ENCODE measurements at regions not wholly inside any gene's neighbourhood (a gene's known extent, or its start where the extent isn't known, plus 50 kb on each side); places are given as distances from the start of the nearest gene placed in this dataset.

DNA sequence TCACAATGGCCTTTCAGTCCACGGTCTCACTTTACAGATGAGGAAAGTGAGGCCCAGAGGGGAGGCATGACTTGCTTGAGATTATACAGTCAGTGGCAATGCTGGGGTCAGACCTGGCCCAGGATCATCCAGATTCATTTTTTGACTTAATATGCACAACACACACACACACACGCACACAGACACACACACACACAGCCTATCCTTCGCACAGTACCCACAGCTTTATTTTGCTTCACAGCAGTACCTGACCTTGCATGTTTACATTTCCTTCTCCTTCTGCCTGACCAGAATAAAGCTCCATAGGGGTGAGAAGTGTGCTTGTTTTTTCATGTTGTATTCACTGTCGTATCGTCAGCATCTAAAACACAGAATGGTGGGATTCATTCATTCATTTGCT lies 79.8 kb downstream of the VEGFA start (continued):
- TF ChIP-seq SRF (IDR thresholded peaks at IDR 0.05; ENCODE audit: low read depth in 2 of 2, low read length in 2 of 2) (no peak), ESRRA (IDR thresholded peaks at IDR 0.05; ENCODE audit: low read length) (no peak), PAX5 (IDR thresholded peaks at IDR 0.05; ENCODE audit: borderline replicate concordance, low read depth, low read length) (no peak)
- TF ChIP-seq, protein P1, sequence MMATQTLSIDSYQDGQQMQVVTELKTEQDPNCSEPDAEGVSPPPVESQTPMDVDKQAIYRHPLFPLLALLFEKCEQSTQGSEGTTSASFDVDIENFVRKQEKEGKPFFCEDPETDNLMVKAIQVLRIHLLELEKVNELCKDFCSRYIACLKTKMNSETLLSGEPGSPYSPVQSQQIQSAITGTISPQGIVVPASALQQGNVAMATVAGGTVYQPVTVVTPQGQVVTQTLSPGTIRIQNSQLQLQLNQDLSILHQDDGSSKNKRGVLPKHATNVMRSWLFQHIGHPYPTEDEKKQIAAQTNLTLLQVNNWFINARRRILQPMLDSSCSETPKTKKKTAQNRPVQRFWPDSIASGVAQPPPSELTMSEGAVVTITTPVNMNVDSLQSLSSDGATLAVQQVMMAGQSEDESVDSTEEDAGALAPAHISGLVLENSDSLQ (IDR thresholded peaks at IDR 0.05), result no peak

DNA sequence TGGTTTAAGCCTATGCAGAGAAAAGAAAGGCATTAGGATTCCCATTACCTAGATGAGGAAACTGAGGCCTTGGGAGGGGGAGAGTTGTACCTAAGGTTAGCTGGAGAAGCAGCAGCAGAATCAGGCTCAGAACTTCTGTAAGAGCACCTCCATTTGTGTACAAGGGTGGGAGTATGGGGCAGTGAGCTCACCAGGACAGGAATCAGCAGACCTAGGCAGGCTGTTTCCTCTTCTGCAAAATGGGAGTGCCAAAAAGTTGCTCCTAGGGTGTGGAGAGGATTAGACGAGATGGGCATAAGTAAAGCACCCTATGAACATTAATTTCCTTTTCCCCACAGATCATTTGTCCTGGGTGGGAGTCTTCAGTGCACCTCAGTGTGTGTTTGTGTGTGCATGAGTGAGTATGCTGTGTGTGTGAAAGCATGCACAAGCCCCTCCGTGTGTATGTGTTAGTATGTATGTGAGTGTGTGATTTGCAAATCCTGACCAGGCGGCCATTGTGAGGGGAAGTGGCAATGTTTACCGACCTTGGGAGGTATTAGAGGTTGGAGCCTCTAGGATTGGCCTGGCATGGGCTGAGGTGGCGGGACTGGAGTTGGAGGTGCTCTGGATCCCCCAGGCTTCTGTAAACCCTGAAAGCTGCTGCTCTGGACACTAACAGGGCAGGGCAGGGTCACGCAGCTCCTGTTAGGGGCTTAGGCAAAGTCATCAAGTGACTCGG lies 78.8 kb downstream of the VEGFA start:
- no peak for DNase-seq (ENCODE audit: low read depth, low spot score)
- H3K79me2 ChIP-seq (ENCODE audit: control insufficient read depth, insufficient read depth, low read length), result no peaks in the 10 kb centered on the region
- no peak overlapping the region for H3K4me3 ChIP-seq
- POLR2A ChIA-PET, result no interaction called here
- RAD21 ChIA-PET (ENCODE audit: unreplicated experiment), result interaction anchor here (1.6 kb wide), 1 partner anchor 152 kb away, joined by 3 read pairs; no protein-coding TSS in a partner anchor
- intact Hi-C loops (cut with micrococcal nuclease; ENCODE audit: unreplicated experiment) (no loop called here), in situ Hi-C loops (cut with MboI) (no loop called here)
- SMC1A ChIA-PET (ENCODE audit: uncharacterized antibody, unreplicated experiment), result interaction anchor here (1.5 kb wide), 1 partner anchor 124 kb away, joined by 3 read pairs; no protein-coding TSS in a partner anchor
- no peak overlapping the region for H3K27ac ChIP-seq (ENCODE audit: control insufficient read depth, insufficient read depth)
- H4K20me1 ChIP-seq (ENCODE audit: control insufficient read depth, insufficient read depth), result no peaks in the 10 kb centered on the region
- TF ChIP-seq RAD51 (IDR thresholded peaks at IDR 0.05) (no peak), HDAC6 (IDR thresholded peaks at IDR 0.05; ENCODE audit: unreplicated experiment) (no peak), ZBED1 (IDR thresholded peaks at IDR 0.05; ENCODE audit: borderline replicate concordance) (no peak), MYB (IDR thresholded peaks at IDR 0.05; ENCODE audit: borderline replicate concordance, low read depth, low read length) (no peak), NFYB (IDR thresholded peaks at IDR 0.05; ENCODE audit: insufficient read depth, low read depth, low read length) (no peak)
- TF ChIP-seq, protein P2, sequence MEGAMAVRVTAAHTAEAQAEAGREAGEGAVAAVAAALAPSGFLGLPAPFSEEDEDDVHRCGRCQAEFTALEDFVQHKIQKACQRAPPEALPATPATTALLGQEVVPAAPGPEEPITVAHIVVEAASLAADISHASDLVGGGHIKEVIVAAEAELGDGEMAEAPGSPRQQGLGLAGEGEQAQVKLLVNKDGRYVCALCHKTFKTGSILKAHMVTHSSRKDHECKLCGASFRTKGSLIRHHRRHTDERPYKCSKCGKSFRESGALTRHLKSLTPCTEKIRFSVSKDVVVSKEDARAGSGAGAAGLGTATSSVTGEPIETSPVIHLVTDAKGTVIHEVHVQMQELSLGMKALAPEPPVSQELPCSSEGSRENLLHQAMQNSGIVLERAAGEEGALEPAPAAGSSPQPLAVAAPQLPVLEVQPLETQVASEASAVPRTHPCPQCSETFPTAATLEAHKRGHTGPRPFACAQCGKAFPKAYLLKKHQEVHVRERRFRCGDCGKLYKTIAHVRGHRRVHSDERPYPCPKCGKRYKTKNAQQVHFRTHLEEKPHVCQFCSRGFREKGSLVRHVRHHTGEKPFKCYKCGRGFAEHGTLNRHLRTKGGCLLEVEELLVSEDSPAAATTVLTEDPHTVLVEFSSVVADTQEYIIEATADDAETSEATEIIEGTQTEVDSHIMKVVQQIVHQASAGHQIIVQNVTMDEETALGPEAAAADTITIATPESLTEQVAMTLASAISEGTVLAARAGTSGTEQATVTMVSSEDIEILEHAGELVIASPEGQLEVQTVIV (IDR thresholded peaks at IDR 0.05; ENCODE audit: borderline replicate concordance, partially characterized antibody), result no peak
- TF ChIP-seq, protein P3, sequence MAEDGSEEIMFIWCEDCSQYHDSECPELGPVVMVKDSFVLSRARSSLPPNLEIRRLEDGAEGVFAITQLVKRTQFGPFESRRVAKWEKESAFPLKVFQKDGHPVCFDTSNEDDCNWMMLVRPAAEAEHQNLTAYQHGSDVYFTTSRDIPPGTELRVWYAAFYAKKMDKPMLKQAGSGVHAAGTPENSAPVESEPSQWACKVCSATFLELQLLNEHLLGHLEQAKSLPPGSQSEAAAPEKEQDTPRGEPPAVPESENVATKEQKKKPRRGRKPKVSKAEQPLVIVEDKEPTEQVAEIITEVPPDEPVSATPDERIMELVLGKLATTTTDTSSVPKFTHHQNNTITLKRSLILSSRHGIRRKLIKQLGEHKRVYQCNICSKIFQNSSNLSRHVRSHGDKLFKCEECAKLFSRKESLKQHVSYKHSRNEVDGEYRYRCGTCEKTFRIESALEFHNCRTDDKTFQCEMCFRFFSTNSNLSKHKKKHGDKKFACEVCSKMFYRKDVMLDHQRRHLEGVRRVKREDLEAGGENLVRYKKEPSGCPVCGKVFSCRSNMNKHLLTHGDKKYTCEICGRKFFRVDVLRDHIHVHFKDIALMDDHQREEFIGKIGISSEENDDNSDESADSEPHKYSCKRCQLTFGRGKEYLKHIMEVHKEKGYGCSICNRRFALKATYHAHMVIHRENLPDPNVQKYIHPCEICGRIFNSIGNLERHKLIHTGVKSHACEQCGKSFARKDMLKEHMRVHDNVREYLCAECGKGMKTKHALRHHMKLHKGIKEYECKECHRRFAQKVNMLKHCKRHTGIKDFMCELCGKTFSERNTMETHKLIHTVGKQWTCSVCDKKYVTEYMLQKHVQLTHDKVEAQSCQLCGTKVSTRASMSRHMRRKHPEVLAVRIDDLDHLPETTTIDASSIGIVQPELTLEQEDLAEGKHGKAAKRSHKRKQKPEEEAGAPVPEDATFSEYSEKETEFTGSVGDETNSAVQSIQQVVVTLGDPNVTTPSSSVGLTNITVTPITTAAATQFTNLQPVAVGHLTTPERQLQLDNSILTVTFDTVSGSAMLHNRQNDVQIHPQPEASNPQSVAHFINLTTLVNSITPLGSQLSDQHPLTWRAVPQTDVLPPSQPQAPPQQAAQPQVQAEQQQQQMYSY (CRISPR knock-in tag; IDR thresholded peaks at IDR 0.05), result no peak
- TF ChIP-seq, protein P4, sequence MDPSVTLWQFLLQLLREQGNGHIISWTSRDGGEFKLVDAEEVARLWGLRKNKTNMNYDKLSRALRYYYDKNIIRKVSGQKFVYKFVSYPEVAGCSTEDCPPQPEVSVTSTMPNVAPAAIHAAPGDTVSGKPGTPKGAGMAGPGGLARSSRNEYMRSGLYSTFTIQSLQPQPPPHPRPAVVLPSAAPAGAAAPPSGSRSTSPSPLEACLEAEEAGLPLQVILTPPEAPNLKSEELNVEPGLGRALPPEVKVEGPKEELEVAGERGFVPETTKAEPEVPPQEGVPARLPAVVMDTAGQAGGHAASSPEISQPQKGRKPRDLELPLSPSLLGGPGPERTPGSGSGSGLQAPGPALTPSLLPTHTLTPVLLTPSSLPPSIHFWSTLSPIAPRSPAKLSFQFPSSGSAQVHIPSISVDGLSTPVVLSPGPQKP (IDR thresholded peaks at IDR 0.05; ENCODE audit: low read depth, low read length), result no peak
- CTCF ChIA-PET, result no interaction called here
- no peak overlapping the region for H3K4me2 ChIP-seq (ENCODE audit: control insufficient read depth, insufficient read depth)
- WGBS (ENCODE audit: insufficient coverage, insufficient replicate concordance, low lambda C conversion rate, missing lambda C conversion rate), result 23% methylated on average over 7 of the region's 7 CpGs
- no peaks in the 10 kb centered on the region; a peak in 1 of 4 replicates for H3K27me3 ChIP-seq (replicated peaks in 1 of 2; ENCODE audit: control insufficient read depth in 2 of 2, insufficient read depth in 2 of 2, low read length in 1 of 2)
- no peaks in the 10 kb centered on the region for H3K9me3 ChIP-seq (replicated peaks; ENCODE audit: control insufficient read depth, insufficient read depth, low read length)
- H3K9ac ChIP-seq (ENCODE audit: control insufficient read depth, insufficient read depth, low read length), result no peak overlapping the region
- no peak for FAIRE-seq
- no peak overlapping the region for H2AFZ ChIP-seq (ENCODE audit: control insufficient read depth, low read depth, low read length)
- H3K4me1 ChIP-seq (ENCODE audit: control insufficient read depth, insufficient read depth, low read length), result no peaks in the 10 kb centered on the region
- no peak for ATAC-seq
- no peaks in the 10 kb centered on the region for H3K36me3 ChIP-seq (ENCODE audit: control insufficient read depth in 2 of 2, insufficient read depth in 2 of 2, low read length in 1 of 2)
- no TSS peak for BruUV-seq (replicated peaks)
